ENCODE measurements at regions not wholly inside any gene's neighbourhood (a gene's known extent, or its start where the extent isn't known, plus 50 kb on each side); places are given as distances from the start of the nearest gene placed in this dataset.

DNA sequence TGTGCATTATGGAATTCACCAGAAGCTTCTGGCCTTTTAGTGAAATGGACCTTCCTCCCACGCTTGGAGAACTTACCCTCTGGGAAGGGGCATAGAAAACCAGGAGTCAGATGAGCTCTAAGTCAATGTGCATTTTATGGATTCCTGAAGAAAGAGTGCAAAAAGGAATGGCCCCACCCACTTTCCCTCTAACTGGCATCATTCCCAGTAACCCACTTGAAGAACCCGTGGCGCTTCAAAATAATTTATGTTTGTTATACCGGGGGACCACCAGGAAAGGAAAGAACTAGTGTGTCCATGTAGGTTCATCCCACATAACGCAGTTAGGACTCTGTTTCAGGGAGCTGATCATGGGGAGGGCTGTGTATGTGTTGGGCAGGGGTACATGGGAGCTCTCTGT lies 1153.4 kb downstream of the TMEM121 start:
- Histone ChIP-seq H3K79me2 (ENCODE audit: insufficient read depth, low read length) (no peaks in the 10 kb centered on the region), H3K9ac (ENCODE audit: low read length) (no peak overlapping the region), H3K4me1 (ENCODE audit: insufficient read depth, low read length) (no peaks in the 10 kb centered on the region), H3K4me2 (ENCODE audit: low read length) (no peak overlapping the region), H2AFZ (ENCODE audit: low read depth, low read length) (no peak overlapping the region), H3K9me3 (ENCODE audit: insufficient read depth, low read depth, low read length) (peaks cover 8% of the 10 kb centered on the region), H3K27me3 (ENCODE audit: insufficient read depth, low read length) (no peaks in the 10 kb centered on the region), H4K20me1 (ENCODE audit: insufficient read depth, low read length) (no peaks in the 10 kb centered on the region), H3K27ac (ENCODE audit: low read depth, low read length) (no peak overlapping the region), H3K36me3 (ENCODE audit: insufficient read depth, low read length) (no peaks in the 10 kb centered on the region), H3K4me3 (ENCODE audit: insufficient read depth, low read depth, low read length) (no peak overlapping the region)
- Mint-ChIP-seq H3K4me3 (ENCODE audit: unreplicated experiment) (no peak overlapping the region), H3K27ac (ENCODE audit: unreplicated experiment) (no peak overlapping the region), H3K36me3 (ENCODE audit: low read depth, unreplicated experiment) (no peaks in the 10 kb centered on the region), H3K27me3 (ENCODE audit: low read depth, unreplicated experiment) (no peaks in the 10 kb centered on the region), H3K9me3 (ENCODE audit: unreplicated experiment) (peaks cover 6% of the 10 kb centered on the region), H3K4me1 (ENCODE audit: low read depth, unreplicated experiment) (no peaks in the 10 kb centered on the region)
- no peak for TF ChIP-seq EZH2 (IDR thresholded peaks at IDR 0.05; ENCODE audit: insufficient read depth, low read length)
- TF ChIP-seq, protein P1, sequence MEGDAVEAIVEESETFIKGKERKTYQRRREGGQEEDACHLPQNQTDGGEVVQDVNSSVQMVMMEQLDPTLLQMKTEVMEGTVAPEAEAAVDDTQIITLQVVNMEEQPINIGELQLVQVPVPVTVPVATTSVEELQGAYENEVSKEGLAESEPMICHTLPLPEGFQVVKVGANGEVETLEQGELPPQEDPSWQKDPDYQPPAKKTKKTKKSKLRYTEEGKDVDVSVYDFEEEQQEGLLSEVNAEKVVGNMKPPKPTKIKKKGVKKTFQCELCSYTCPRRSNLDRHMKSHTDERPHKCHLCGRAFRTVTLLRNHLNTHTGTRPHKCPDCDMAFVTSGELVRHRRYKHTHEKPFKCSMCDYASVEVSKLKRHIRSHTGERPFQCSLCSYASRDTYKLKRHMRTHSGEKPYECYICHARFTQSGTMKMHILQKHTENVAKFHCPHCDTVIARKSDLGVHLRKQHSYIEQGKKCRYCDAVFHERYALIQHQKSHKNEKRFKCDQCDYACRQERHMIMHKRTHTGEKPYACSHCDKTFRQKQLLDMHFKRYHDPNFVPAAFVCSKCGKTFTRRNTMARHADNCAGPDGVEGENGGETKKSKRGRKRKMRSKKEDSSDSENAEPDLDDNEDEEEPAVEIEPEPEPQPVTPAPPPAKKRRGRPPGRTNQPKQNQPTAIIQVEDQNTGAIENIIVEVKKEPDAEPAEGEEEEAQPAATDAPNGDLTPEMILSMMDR (IDR thresholded peaks at IDR 0.05; ENCODE audit: insufficient read depth, low read depth, low read length), result no peak
- DNase-seq (ENCODE audit: low read depth), result no peak
- FAIRE-seq, result no peak

DNA sequence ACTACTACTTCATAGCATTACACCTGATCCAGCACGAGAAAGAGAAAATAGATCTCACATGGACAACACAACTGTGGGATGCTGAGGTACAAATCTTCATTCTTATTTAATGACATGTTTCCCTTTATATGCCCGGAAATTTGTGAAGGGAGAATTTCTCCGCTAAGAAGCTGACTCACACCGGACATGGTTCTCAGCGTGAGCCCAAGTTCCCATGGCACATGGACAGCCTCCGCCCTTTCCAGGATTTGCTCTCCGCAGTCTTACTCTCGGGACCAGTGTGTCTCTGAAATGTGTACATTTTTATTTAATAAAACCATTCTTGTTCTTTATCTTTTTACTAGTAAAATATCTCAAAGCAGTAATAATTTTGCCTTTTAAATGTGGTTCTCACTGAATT lies 1154.8 kb downstream of the TMEM121 start:
- FAIRE-seq, result no peak

DNA sequence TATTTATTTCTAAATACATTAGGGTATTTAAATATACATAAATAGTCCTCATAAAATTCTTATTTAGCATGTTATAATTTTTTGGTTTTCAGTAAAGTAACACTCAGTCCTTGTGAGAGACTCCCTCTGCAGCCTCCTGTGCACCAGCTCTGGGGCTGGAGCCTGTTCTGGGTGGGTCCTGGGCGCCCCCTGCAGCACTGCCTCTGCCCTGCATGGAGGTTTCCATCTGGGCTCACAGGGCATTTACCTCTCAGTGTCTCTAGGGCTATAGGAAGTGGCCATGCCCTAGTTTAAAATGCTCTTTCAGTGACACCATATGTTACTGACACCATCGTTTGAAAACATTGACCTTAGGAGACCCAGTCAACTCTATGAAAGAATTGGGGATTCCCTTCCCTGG lies 1155.2 kb downstream of the TMEM121 start:
- H3K27me3 Mint-ChIP-seq (ENCODE audit: low read depth, unreplicated experiment), result no peaks in the 10 kb centered on the region
- Histone ChIP-seq H3K4me1 (ENCODE audit: insufficient read depth, low read length) (no peaks in the 10 kb centered on the region), H4K20me1 (ENCODE audit: insufficient read depth, low read length) (no peaks in the 10 kb centered on the region), H3K9ac (ENCODE audit: low read length) (no peak overlapping the region), H3K4me3 (ENCODE audit: insufficient read depth, low read depth, low read length) (no peak overlapping the region), H2AFZ (ENCODE audit: low read depth, low read length) (no peak overlapping the region), H3K79me2 (ENCODE audit: insufficient read depth, low read length) (no peaks in the 10 kb centered on the region), H3K36me3 (ENCODE audit: insufficient read depth, low read length) (no peaks in the 10 kb centered on the region), H3K4me2 (ENCODE audit: low read length) (no peak overlapping the region), H3K27me3 (ENCODE audit: insufficient read depth, low read length) (no peaks in the 10 kb centered on the region), H3K27ac (ENCODE audit: low read depth, low read length) (no peak overlapping the region), H3K9me3 (ENCODE audit: insufficient read depth, low read depth, low read length) (peaks cover 8% of the 10 kb centered on the region)
- H3K36me3 Mint-ChIP-seq (ENCODE audit: low read depth, unreplicated experiment), result no peaks in the 10 kb centered on the region
- peaks cover 6% of the 10 kb centered on the region for H3K9me3 Mint-ChIP-seq (ENCODE audit: unreplicated experiment)
- FAIRE-seq (no peak), DNase-seq (ENCODE audit: low read depth) (no peak)
- no peaks in the 10 kb centered on the region for H3K4me1 Mint-ChIP-seq (ENCODE audit: low read depth, unreplicated experiment)
- TF ChIP-seq EZH2 (IDR thresholded peaks at IDR 0.05; ENCODE audit: insufficient read depth, low read length), result no peak
- TF ChIP-seq, protein P1 (IDR thresholded peaks at IDR 0.05; ENCODE audit: insufficient read depth, low read depth, low read length), result no peak
- no peak overlapping the region for H3K4me3 Mint-ChIP-seq (ENCODE audit: unreplicated experiment)
- H3K27ac Mint-ChIP-seq (ENCODE audit: unreplicated experiment), result no peak overlapping the region

More for the DNA sequence above, 1154.8 kb downstream of the TMEM121 start:
- H3K27me3 Mint-ChIP-seq (ENCODE audit: low read depth, unreplicated experiment), result no peaks in the 10 kb centered on the region
- H3K36me3 ChIP-seq (ENCODE audit: insufficient read depth, low read length), result no peaks in the 10 kb centered on the region
- peaks cover 6% of the 10 kb centered on the region for H3K9me3 Mint-ChIP-seq (ENCODE audit: unreplicated experiment)
- no peak for DNase-seq (ENCODE audit: low read depth)
- H3K4me3 Mint-ChIP-seq (ENCODE audit: unreplicated experiment), result no peak overlapping the region
- H3K9me3 ChIP-seq (ENCODE audit: insufficient read depth, low read depth, low read length), result peaks cover 8% of the 10 kb centered on the region
- H3K4me1 ChIP-seq (ENCODE audit: insufficient read depth, low read length), result no peaks in the 10 kb centered on the region
- no peak for TF ChIP-seq EZH2 (IDR thresholded peaks at IDR 0.05; ENCODE audit: insufficient read depth, low read length)
- TF ChIP-seq, protein P1 (IDR thresholded peaks at IDR 0.05; ENCODE audit: insufficient read depth, low read depth, low read length), result no peak
- H3K27ac ChIP-seq (ENCODE audit: low read depth, low read length), result no peak overlapping the region
- H3K4me2 ChIP-seq (ENCODE audit: low read length), result no peak overlapping the region
- no peaks in the 10 kb centered on the region for H3K4me1 Mint-ChIP-seq (ENCODE audit: low read depth, unreplicated experiment)
- no peaks in the 10 kb centered on the region for H3K27me3 ChIP-seq (ENCODE audit: insufficient read depth, low read length)
- no peaks in the 10 kb centered on the region for H3K36me3 Mint-ChIP-seq (ENCODE audit: low read depth, unreplicated experiment)
- no peaks in the 10 kb centered on the region for H3K79me2 ChIP-seq (ENCODE audit: insufficient read depth, low read length)
- H3K9ac ChIP-seq (ENCODE audit: low read length), result no peak overlapping the region
- no peak overlapping the region for H3K4me3 ChIP-seq (ENCODE audit: insufficient read depth, low read depth, low read length)
- no peak overlapping the region for H2AFZ ChIP-seq (ENCODE audit: low read depth, low read length)
- H4K20me1 ChIP-seq (ENCODE audit: insufficient read depth, low read length), result no peaks in the 10 kb centered on the region
- no peak overlapping the region for H3K27ac Mint-ChIP-seq (ENCODE audit: unreplicated experiment)
